ENCODE measurements at regions not wholly inside any gene's neighbourhood (a gene's known extent, or its start where the extent isn't known, plus 50 kb on each side); places are given as distances from the start of the nearest gene placed in this dataset.

GRCh38 chr4:123830930-123831329 lies 434.3 kb downstream of the SPRY1 start:
- peak overlapping the region in 1 of 3 experiments; percentile 9 for H3K4me3 Mint-ChIP-seq
- peaks cover 55% of the 10 kb centered on the region for H3K4me1 Mint-ChIP-seq
- TF ChIP-seq, protein P1, sequence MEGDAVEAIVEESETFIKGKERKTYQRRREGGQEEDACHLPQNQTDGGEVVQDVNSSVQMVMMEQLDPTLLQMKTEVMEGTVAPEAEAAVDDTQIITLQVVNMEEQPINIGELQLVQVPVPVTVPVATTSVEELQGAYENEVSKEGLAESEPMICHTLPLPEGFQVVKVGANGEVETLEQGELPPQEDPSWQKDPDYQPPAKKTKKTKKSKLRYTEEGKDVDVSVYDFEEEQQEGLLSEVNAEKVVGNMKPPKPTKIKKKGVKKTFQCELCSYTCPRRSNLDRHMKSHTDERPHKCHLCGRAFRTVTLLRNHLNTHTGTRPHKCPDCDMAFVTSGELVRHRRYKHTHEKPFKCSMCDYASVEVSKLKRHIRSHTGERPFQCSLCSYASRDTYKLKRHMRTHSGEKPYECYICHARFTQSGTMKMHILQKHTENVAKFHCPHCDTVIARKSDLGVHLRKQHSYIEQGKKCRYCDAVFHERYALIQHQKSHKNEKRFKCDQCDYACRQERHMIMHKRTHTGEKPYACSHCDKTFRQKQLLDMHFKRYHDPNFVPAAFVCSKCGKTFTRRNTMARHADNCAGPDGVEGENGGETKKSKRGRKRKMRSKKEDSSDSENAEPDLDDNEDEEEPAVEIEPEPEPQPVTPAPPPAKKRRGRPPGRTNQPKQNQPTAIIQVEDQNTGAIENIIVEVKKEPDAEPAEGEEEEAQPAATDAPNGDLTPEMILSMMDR (IDR thresholded peaks at IDR 0.05; ENCODE audit: unreplicated experiment in 3 of 3) = no peak
- peak overlapping the region; percentile 66 to 86 (median 77) for H3K27ac Mint-ChIP-seq
- no peaks in the 10 kb centered on the region for H3K27me3 Mint-ChIP-seq (ENCODE audit: low read depth)
- no peaks in the 10 kb centered on the region for H3K36me3 Mint-ChIP-seq (ENCODE audit: low read depth)
- H3K9me3 Mint-ChIP-seq = no peaks in the 10 kb centered on the region

GRCh38 chr4:123832173-123833026 lies 435.8 kb downstream of the SPRY1 start:
- H3K4me3 Mint-ChIP-seq = peak overlapping the region in 2 of 3 experiments; percentile 53 to 63
- no peaks in the 10 kb centered on the region for H3K36me3 Mint-ChIP-seq (ENCODE audit: low read depth)
- TF ChIP-seq, protein P1 (IDR thresholded peaks at IDR 0.05; ENCODE audit: unreplicated experiment in 3 of 3) = no peak
- peak overlapping the region; percentile 66 to 86 (median 77) for H3K27ac Mint-ChIP-seq
- peaks cover 53% of the 10 kb centered on the region for H3K4me1 Mint-ChIP-seq
- no peaks in the 10 kb centered on the region for H3K27me3 Mint-ChIP-seq (ENCODE audit: low read depth)
- no peaks in the 10 kb centered on the region for H3K9me3 Mint-ChIP-seq

DNA sequence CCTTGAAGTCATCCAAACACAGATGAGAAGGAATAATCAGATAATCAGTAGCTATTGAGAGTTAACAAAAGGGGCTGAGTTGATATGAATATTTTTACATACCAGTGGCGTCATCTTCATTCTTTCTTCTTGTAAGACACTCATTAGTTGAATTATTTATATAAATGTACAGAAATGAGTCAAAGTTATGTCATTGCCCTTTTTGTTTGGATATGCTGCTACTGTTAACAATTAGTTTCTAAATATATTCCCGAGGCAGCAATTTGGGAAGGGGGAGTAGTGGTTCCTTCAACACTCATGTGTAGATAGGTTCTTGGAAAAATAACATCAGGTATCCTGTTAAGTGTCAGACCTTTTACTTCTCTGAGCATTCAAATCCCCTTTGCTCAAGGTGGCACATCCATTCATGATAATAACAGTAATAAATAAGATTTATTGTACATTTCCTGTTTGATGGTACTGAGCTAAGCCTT lies 436.6 kb downstream of the SPRY1 start:
- no peaks in the 10 kb centered on the region for H3K9me3 Mint-ChIP-seq
- H3K27me3 Mint-ChIP-seq (ENCODE audit: low read depth) = no peaks in the 10 kb centered on the region
- peak overlapping the region; percentile 66 to 86 (median 77) for H3K27ac Mint-ChIP-seq
- H3K4me3 Mint-ChIP-seq = peak overlapping the region in 1 of 3 experiments; percentile 5
- no peaks in the 10 kb centered on the region for H3K36me3 Mint-ChIP-seq (ENCODE audit: low read depth)
- H3K4me1 Mint-ChIP-seq = peaks cover 51% of the 10 kb centered on the region
- TF ChIP-seq, protein P1 (IDR thresholded peaks at IDR 0.05; ENCODE audit: unreplicated experiment in 3 of 3) = no peak

DNA sequence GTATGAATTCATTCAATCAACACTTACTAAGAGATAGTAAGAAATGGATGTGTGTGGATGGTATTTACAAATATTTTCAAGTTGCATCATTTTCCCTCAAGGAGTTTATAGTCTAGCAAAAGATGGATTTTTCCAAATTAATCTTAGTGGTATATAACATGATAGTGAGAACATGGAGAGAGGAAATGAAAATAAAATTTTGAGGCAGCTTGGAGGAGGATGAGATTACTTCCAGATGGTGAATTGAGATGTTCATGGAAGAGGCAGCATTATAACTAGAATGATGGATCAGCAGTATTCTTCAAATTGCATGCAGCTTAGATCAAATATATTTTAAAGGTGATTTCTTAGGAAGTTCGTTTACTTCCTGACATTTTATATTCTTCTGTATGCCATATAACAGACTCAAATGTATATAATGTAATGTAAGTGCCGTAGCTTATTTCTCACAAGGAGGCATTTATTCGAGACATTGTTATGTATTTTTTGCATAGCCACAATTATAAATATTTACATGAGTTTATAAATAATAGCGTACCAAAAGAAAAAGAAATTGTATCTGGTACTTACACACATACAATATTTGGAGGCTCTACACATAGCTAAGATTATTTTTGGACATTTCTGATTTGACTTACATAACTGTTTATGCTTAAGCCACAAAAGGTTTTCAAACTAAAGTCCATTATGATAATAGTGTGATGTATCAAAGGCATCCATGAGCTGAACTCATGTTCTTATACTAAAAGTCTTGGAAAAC lies 439.4 kb downstream of the SPRY1 start:
- Mint-ChIP-seq H3K27me3 (ENCODE audit: low read depth) (no peaks in the 10 kb centered on the region), H3K27ac (peak overlapping the region; percentile 26 to 58 (median 48)), H3K36me3 (ENCODE audit: low read depth) (no peaks in the 10 kb centered on the region), H3K4me3 (no peak overlapping the region), H3K9me3 (no peaks in the 10 kb centered on the region), H3K4me1 (peaks cover 67% of the 10 kb centered on the region)
- TF ChIP-seq, protein P1 (IDR thresholded peaks at IDR 0.05; ENCODE audit: unreplicated experiment in 3 of 3) = no peak

DNA sequence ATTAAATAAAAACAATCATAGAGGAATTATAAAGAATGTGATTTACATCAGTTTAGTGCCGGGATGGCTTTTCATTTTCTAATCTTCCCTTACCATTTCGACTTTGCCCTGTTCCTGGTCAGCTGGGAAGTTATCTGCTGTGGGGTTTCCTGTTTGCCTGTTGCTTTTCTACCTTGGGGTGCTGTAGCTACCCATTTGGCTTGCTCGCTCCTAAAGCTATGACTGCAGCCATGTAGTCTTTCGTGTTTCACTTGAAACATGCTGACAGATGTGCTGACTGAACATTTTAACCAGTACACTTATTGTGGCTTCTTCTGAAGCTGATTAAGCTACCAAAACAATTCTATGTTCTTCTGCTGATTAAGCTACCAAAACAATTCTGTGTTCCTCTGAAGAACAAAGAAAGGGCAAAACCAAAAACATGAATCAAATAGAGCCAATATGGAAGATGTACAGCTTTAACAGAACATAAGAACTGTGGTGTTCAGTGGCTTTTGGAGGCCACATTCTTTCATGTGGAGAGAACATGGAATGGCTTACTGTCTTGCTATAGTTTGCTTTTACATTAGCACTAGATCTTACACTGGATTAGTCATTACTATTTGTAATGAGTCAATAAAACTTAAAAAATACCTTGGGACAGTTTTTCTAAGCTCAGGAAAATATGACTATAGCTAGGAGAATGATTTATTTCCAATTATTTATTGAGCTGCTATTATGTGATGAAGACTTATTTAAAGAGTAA lies 440.4 kb downstream of the SPRY1 start:
- H3K36me3 Mint-ChIP-seq (ENCODE audit: low read depth) = no peaks in the 10 kb centered on the region
- no peaks in the 10 kb centered on the region for H3K9me3 Mint-ChIP-seq
- H3K4me1 Mint-ChIP-seq = peaks cover 66% of the 10 kb centered on the region
- no peaks in the 10 kb centered on the region for H3K27me3 Mint-ChIP-seq (ENCODE audit: low read depth)
- no peak overlapping the region for H3K4me3 Mint-ChIP-seq
- peak overlapping the region; percentile 19 to 79 (median 46) for H3K27ac Mint-ChIP-seq
- TF ChIP-seq, protein P1 (IDR thresholded peaks at IDR 0.05; ENCODE audit: unreplicated experiment in 3 of 3) = no peak
